GM18870 (cell line): ENCODE measurements at regions not wholly inside any gene's neighbourhood (a gene's known extent, or its start where the extent isn't known, plus 50 kb on each side); places are given as distances from the start of the nearest gene placed in this dataset.
"Not testable (repeated sequence)": the region's sequence is repeated elsewhere in the genome, so short reads cannot be mapped to it uniquely, and the experiment has no call there.

ENCODE experiments used
- ATAC-seq: cut with Tn5 transposase; IDR thresholded peaks from one replicate; pipeline ENCODE4 v1.9.1; 2021; ENCODE audit warnings: moderate library complexity; ENCODE audit not compliant: unreplicated experiment

- no peak for ATAC-seq
Observed at GRCh38 chr1:170448661-170449158, 83.3 kb upstream of the GORAB start.

- not testable (repeated sequence) for ATAC-seq
Observed at GRCh38 chr1:170457325-170458050, 74.5 kb upstream of the GORAB start.

GRCh38 chr1:170460001-170460400, 72.0 kb upstream of the GORAB start:
- no peak for ATAC-seq

- no peak for ATAC-seq
Observed at GRCh38 chr1:170460414-170461155, 71.4 kb upstream of the GORAB start.

GRCh38 chr1:170461291-170461747, 70.6 kb upstream of the GORAB start:
- ATAC-seq: no peak

- no peak for ATAC-seq
Observed at GRCh38 chr1:170461762-170462384, 70.1 kb upstream of the GORAB start.

GRCh38 chr1:170470121-170470520, 61.8 kb upstream of the GORAB start:
- ATAC-seq: no peak

- ATAC-seq: no peak
Observed at GRCh38 chr1:170471398-170472053, 60.4 kb upstream of the GORAB start.

- no peak for ATAC-seq
Observed at GRCh38 chr1:170481000-170481399, 51.0 kb upstream of the GORAB start.
